Caco-2 (cell line): ENCODE measurements at regions not wholly inside any gene's neighbourhood (a gene's known extent, or its start where the extent isn't known, plus 50 kb on each side); places are given as distances from the start of the nearest gene placed in this dataset.

ENCODE experiments used
- BruUV-seq: library from RNA; stranded (reverse); fragments of 400-500 nt; replicated peaks from 2 replicates; lab custom pipeline; 2021; lab: Mats Ljungman, UMichigan
- CTCF ChIA-PET: fragments of 300-600 bp; sonication (Branson Sonifier 250); formaldehyde crosslinking; loops from one replicate; lab custom pipeline; 2022; ENCODE audit warnings: antibody characterized with exemption; lab: Charles Lee
- POLR2A ChIA-PET: fragments of 300-600 bp; sonication (Branson Sonifier 250); formaldehyde crosslinking; loops from one replicate; lab custom pipeline; 2022; ENCODE audit warnings: antibody characterized with exemption; lab: Charles Lee
- DNase-seq, 2 experiments: peaks; one replicate each; pipeline versions ENCODE4 v3.0.0 to v3.0.0-alpha.2; 2020 to 2022
- H3K27me3 ChIP-seq: replicated peaks from 2 replicates; pipeline ENCODE4 v1.6.0; 2011; ENCODE audit warnings: low read length; ENCODE audit not compliant: control insufficient read depth, insufficient read depth
- H3K36me3 ChIP-seq: 2 replicates; pipeline ENCODE4 v1.5.1; 2011; ENCODE audit warnings: low read length; ENCODE audit not compliant: control insufficient read depth, insufficient read depth
- H3K4me1 ChIP-seq: fragments of 250-450 bp; sonication (Bioruptor Pico); 2 replicates; pipeline ENCODE4 v1.5.1; 2020; ENCODE audit warnings: mild to moderate bottlenecking
- H3K4me3 ChIP-seq: 2 replicates; pipeline ENCODE4 v1.5.1; 2011; ENCODE audit warnings: low read depth, mild to moderate bottlenecking, control low read depth, low read length
- H3K9me3 ChIP-seq: fragments of 250-450 bp; sonication (Bioruptor Pico); 2 replicates; pipeline ENCODE4 v1.5.1; 2020; ENCODE audit warnings: mild to moderate bottlenecking, moderate library complexity
- H3K27ac Mint-ChIP-seq: one replicate; pipeline ENCODE4 v1.8.0; 2022; ENCODE audit warnings: mixed read lengths; ENCODE audit not compliant: unreplicated experiment
- H3K27me3 Mint-ChIP-seq: one replicate; pipeline ENCODE4 v1.8.0; 2022; ENCODE audit warnings: mixed read lengths; ENCODE audit not compliant: insufficient read depth, unreplicated experiment
- H3K36me3 Mint-ChIP-seq: one replicate; pipeline ENCODE4 v1.8.0; 2022; ENCODE audit warnings: mild to moderate bottlenecking, mixed read lengths; ENCODE audit not compliant: insufficient read depth, unreplicated experiment
- H3K4me1 Mint-ChIP-seq: one replicate; pipeline ENCODE4 v1.8.0; 2022; ENCODE audit warnings: low read depth, mixed read lengths; ENCODE audit not compliant: unreplicated experiment
- H3K4me3 Mint-ChIP-seq: one replicate; pipeline ENCODE4 v1.8.0; 2022; ENCODE audit warnings: mild to moderate bottlenecking, moderate library complexity, mixed read lengths; ENCODE audit not compliant: unreplicated experiment
- H3K9me3 Mint-ChIP-seq: one replicate; pipeline ENCODE4 v1.8.0; 2022; ENCODE audit warnings: mixed read lengths; ENCODE audit not compliant: unreplicated experiment
- CTCF ChIP-seq, 2 experiments: fragments of 200-600 bp in 1 of 2; IDR thresholded peaks; 1 replicate in 1 of 2; 2 replicates in 1 of 2; pipeline versions ENCODE4 v1.5.1 to v1.8.0; 2011 to 2022; ENCODE audit warnings: antibody characterized with exemption in 1 of 2, control low read depth in 1 of 2, inconsistent platforms in 1 of 2, low read depth in 1 of 2, low read length in 1 of 2, mild to moderate bottlenecking in 1 of 2, moderate library complexity in 1 of 2; ENCODE audit not compliant: insufficient read depth in 1 of 2, severe bottlenecking in 1 of 2, unreplicated experiment in 1 of 2
- intact Hi-C: fragments of 100-400 bp; cut with micrococcal nuclease; formaldehyde crosslinking; loops from one replicate; pipeline ENCODE4 v1.10.0; 2022; ENCODE audit not compliant: unreplicated experiment

GRCh38 chr1:181202986-181203555, 114.6 kb downstream of the IER5 start:
- CTCF ChIA-PET: no interaction called here

GRCh38 chr1:181204530-181204929, 116.0 kb downstream of the IER5 start:
- no peaks in the 10 kb centered on the region for H3K4me1 Mint-ChIP-seq
- POLR2A ChIA-PET: no interaction called here
- Histone ChIP-seq H3K9me3 (no peaks in the 10 kb centered on the region), H3K27me3 (no peaks in the 10 kb centered on the region), H3K4me1 (no peaks in the 10 kb centered on the region), H3K36me3 (no peaks in the 10 kb centered on the region), H3K4me3 (no peak overlapping the region)
- CTCF ChIA-PET: no interaction called here
- H3K36me3 Mint-ChIP-seq: no peaks in the 10 kb centered on the region
- no peak for TF ChIP-seq CTCF (IDR thresholded peaks at IDR 0.05; ENCODE audit: insufficient read depth in 1 of 2, low read depth in 1 of 2, low read length in 1 of 2, severe bottlenecking in 1 of 2, unreplicated experiment in 1 of 2)
- no peak for DNase-seq
- no peak overlapping the region for H3K27ac Mint-ChIP-seq
- intact Hi-C loops: no loop called here
- no peaks in the 10 kb centered on the region for H3K9me3 Mint-ChIP-seq
- H3K27me3 Mint-ChIP-seq: peaks cover 13% of the 10 kb centered on the region
- BruUV-seq: no TSS peak
- H3K4me3 Mint-ChIP-seq: no peak overlapping the region

More at GRCh38 chr1:181202986-181203555, 114.6 kb downstream of the IER5 start:
- BruUV-seq: no TSS peak
- H3K36me3 Mint-ChIP-seq: no peaks in the 10 kb centered on the region
- no peak overlapping the region for H3K4me3 Mint-ChIP-seq
- DNase-seq: no peak
- TF ChIP-seq CTCF (IDR thresholded peaks at IDR 0.05; ENCODE audit: insufficient read depth in 1 of 2, low read depth in 1 of 2, low read length in 1 of 2, severe bottlenecking in 1 of 2, unreplicated experiment in 1 of 2): no peak
- H3K27ac Mint-ChIP-seq: no peak overlapping the region
- no peak overlapping the region for H3K4me3 ChIP-seq
- H3K27me3 ChIP-seq: no peaks in the 10 kb centered on the region
- intact Hi-C loops: no loop called here
- no peaks in the 10 kb centered on the region for H3K36me3 ChIP-seq
- no peaks in the 10 kb centered on the region for H3K9me3 Mint-ChIP-seq
- peaks cover 20% of the 10 kb centered on the region for H3K27me3 Mint-ChIP-seq
- no peaks in the 10 kb centered on the region for H3K4me1 Mint-ChIP-seq
- H3K9me3 ChIP-seq: no peaks in the 10 kb centered on the region
- POLR2A ChIA-PET: no interaction called here
- no peaks in the 10 kb centered on the region for H3K4me1 ChIP-seq

- POLR2A ChIA-PET: no interaction called here
These were observed 117.4 kb downstream of the IER5 start for GRCh38 chr1:181205901-181206300.

More at GRCh38 chr1:181205901-181206300, 117.4 kb downstream of the IER5 start:
- no peak for TF ChIP-seq CTCF (IDR thresholded peaks at IDR 0.05; ENCODE audit: insufficient read depth in 1 of 2, low read depth in 1 of 2, low read length in 1 of 2, severe bottlenecking in 1 of 2, unreplicated experiment in 1 of 2)
- no peaks in the 10 kb centered on the region for H3K4me1 Mint-ChIP-seq
- H3K36me3 Mint-ChIP-seq: no peaks in the 10 kb centered on the region
- H3K4me3 Mint-ChIP-seq: no peak overlapping the region
- BruUV-seq: no TSS peak
- intact Hi-C loops: no loop called here
- 0 out of 2 replicates have a peak, but pooled peaks cover 1% of the 10 kb centered on the region for H3K27me3 ChIP-seq
- H3K27me3 Mint-ChIP-seq: peaks cover 15% of the 10 kb centered on the region
- CTCF ChIA-PET: no interaction called here
- no peak overlapping the region for H3K27ac Mint-ChIP-seq
- no peak for DNase-seq
- H3K9me3 Mint-ChIP-seq: no peaks in the 10 kb centered on the region
- no peaks in the 10 kb centered on the region for H3K9me3 ChIP-seq
- H3K4me1 ChIP-seq: no peaks in the 10 kb centered on the region
- H3K36me3 ChIP-seq: no peaks in the 10 kb centered on the region
- H3K4me3 ChIP-seq: no peak overlapping the region
